HG03103 (cell line): ENCODE measurements at regions not wholly inside any gene's neighbourhood (a gene's known extent, or its start where the extent isn't known, plus 50 kb on each side); places are given as distances from the start of the nearest gene placed in this dataset.
"Not testable (repeated sequence)": the region's sequence is repeated elsewhere in the genome, so short reads cannot be mapped to it uniquely, and the experiment has no call there.

Source experiments
- ATAC-seq: cut with Tn5 transposase; IDR thresholded peaks from one replicate; pipeline ENCODE4 v1.9.1; 2021; ENCODE audit warnings: low read depth; ENCODE audit not compliant: unreplicated experiment

DNA sequence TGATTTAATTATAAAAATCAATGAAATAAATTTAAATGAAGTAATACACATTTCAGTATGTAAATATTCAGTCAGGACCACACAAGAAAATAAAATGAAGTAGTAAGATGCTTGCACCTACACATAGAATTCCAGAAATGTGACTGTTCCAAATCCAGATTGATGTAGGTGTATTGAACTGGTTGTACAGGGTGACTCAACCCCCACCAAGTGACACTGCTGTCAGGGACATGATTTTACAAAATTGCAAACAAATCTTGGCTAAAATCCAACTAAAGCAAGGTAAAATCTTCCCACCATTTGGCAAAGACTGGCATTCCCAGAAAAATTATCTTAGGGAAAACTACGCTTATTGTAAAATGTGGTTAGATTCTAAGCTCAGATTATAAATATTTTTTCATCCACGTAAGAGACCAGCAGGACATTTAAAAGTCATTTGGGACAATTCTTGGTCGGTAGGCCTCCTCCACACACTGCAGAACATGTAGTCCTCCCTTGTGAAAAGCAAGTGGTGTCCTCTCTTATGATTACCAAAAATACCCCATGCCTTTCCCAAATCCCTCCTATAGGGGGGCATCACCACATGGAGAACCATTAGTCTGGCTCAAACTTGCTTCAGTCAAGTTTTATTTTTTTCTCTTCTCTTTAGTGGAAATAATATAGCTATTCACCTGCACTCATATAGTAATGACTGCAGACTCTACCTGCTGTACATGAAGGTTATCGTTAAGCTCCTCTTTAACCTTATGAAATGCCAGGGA is 287.1 kb upstream of the SMIM30 start:
- no peak for ATAC-seq

DNA sequence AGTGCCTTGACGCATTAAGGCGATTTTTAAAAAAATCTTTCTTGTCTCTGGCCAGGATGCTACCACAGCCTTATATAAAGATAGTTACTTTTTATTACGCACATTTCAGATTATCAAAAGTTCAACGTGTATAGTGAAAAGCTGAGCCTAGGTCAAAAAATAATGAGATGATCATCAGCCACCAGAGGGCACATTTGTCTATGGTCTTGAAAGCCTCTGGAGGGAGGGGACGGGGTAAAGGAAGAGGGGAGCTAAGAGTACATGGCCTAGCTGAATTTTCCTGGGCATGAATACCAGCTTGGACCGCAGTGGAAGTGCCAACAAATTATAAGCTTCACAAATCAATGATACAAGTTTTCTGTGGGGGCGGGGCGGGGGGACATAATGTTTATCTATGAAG is 285.9 kb upstream of the SMIM30 start:
- ATAC-seq, result no peak

DNA sequence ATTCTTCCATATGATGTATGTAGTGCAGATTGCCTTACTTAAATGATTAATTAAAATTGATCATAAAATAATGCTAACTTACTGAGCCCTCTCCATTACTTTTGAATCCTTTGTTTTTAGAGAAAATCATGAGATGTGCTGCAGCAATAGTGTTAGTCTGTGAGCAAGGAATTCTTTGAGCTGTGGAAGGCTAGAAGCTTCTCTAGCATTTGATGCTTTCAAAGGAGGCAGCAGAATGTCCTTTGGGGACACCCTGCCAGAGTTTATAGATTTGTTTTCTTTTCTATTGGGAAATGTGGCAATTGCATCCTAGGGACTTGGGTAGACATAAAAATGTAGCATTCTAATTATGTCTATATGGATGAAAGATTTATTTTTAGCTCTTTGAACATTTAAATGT is 284.1 kb upstream of the SMIM30 start:
- no peak for ATAC-seq

DNA sequence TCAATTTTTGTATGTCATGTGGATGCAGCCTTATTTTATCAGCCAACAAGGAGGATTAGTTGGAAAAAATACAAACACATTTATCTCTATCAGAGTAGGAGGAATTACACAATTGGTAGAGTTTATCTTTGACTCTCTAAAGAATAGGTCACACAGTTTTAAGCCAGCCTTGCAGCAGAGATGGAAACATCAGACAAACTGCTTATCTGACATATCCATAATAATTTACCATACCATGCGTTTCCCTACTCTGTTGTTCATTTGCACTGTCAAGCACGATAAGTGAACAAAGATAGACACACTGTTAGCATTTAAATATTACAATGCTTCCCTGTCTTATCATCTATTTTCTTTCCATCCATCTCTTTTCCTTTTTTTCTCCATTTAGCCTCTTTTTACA is 283.7 kb upstream of the SMIM30 start:
- ATAC-seq, result no peak

DNA sequence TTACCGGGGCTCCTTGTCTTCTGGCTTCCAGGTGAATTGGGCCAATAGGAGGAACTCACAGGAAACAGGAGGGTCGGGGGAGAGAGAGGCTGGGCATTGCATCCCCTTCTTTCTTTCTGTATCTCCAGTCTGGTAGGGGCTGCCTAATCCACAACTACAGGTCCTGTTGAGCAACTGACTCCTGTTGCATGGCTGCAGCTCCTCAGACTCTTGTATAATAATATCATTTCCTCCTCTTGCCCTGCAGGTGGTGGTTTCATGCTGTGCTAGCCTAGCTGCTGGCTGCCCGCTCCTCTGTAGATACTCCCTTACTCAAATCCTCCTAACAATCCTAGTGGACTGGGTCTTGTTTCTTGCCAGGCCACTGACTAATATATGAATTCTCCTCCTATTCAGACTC is 276.5 kb upstream of the SMIM30 start:
- ATAC-seq, result no peak

DNA sequence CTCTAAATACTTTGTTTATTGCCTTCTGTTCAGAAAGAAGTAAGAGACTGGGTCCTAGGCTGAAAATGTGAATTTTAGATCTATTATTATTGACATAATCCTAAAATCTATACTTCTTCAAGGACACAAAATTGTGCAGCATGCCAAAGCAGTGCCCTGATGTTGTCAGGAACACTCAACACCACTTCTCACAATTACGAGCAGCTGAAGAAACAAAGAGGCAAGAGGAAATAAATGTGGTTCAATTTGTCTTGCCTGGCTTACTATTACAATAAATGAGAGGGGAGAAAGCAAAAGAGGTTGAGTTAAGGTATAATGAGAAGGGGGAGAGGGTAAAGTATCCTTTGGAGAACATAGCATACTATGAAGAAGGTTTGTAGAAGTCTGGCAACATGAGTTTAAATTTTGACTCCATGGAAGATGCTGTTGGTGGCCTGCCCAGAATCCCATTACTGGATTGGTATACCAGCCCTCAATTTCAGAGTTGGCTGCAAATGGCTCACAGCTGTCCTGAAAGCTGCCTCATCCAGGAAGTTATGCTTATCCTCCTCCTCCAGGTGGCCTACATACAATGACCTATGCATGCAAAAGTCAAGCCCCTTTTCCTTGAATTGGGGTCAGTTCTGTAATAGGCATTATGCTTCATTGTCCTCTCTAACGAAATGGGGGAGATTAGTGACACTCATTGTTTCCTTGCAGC is 274.6 kb upstream of the SMIM30 start:
- ATAC-seq, result no peak

DNA sequence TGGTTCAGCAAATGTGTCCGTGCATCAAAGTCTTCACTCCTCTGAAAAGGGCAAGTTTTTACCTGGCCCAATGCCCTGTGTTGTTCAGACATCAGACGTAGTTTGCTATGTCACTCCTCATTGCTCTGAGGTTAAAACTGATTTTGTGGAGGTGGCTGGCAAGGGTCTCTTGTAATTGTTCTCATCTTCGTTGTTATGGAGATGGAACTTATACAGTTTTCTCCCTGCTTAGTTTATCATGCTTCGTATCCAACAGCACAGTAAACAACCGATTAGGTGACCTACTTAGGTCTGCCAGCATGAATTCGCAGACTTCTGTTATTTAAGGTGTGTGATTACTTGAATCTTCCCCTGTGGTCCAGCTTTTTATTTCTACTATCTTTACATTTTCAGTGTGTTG is 274.1 kb upstream of the SMIM30 start:
- ATAC-seq, result no peak

DNA sequence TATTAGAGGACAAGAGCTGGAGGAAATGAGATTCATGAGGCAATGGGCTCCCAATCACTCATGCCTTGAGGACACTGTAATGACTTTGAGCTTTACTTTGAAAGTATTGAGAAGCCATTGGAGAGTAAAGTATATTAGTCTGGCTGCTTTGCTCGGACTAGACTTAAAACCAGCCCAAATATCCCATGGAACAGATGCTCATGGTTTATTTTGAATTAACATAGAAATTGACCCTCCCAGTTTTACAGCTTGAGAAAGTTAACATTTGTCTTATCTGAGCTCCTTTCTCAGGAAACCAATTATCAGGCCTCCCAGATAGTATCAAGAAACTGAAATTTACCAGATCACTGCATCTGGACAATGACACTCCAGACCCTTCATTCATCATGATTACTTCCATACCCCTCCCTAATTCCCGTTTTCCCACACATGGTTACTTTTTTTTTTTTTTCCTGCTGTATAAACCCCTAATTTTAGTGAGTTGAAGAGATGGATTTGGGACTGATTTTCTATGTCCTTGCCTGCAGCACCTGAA is 270.8 kb upstream of the SMIM30 start:
- ATAC-seq, result no peak

DNA sequence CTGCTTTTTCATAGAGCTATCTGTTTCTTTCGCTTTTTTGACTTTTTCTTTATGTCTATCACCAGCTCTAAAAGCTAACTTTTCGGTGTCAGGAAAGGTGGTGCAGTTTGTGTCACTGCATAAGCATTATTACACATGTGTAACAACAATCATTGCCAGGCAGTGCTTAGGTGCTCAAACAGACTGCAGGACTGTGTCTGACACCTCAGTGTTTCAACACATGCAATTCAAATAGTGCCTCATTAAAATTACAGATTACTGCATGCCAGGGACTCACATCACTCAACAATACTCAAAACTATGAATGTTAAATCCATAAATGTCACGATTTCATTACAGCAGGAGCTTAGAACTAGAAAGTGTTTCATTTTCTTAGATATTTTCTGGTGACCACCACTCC is 265.3 kb upstream of the SMIM30 start:
- no peak for ATAC-seq

DNA sequence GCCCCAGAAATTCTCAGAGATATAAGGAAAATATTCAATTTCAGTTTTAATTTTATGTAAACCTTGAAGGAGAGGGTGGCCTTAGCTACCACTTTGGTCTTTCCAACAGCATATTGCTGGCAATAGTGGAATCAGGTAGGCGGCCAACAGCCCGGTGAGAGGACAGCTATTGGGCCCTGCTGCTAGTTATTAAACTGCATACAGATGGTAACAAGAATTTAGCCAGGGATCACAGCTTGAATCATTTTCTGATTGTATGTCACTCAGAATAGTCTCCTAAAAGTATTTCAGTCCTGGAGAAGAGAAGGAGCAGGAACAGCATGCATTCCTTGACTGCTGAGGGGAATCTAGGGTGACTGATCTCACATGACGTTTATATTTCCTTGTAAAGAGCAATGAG is 261.4 kb upstream of the SMIM30 start:
- no peak for ATAC-seq

DNA sequence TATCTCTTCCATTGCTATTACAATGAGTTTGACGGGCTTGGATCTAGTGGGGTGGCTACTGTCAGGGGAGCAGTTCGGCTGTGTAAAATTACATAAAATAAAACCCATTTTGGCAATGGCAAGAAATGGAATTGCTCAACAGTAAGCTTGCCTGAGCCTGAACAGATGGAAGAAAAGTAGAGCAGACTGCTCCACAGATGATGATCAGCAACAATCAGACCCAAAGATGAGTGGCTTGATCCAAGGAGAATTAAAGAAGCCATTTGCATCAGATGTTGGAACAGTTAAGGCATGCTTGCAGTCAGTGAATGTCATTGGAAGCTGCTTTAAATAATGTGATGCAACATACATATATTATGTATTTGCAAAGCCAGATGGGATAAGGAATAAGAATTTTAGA is 256.6 kb upstream of the SMIM30 start:
- no peak for ATAC-seq

DNA sequence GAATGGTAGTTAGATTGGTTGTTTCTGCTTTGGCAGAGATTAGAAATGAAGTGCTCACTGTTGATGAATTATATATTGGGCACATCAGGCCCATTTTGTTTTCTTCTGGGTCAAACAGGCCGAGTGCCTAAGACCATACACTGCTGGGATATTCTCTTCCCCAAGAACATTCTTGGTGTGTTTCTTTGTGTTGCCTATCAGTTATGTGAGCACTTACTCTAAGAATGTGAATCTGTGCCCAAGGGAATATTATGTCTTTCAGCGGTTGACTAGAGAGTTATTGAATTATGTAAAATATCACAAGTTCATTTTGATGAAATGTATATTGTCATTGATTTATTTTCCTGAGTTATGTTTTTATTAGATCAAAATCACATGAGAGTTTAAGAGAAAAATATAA is 255.5 kb upstream of the SMIM30 start:
- no peak for ATAC-seq

DNA sequence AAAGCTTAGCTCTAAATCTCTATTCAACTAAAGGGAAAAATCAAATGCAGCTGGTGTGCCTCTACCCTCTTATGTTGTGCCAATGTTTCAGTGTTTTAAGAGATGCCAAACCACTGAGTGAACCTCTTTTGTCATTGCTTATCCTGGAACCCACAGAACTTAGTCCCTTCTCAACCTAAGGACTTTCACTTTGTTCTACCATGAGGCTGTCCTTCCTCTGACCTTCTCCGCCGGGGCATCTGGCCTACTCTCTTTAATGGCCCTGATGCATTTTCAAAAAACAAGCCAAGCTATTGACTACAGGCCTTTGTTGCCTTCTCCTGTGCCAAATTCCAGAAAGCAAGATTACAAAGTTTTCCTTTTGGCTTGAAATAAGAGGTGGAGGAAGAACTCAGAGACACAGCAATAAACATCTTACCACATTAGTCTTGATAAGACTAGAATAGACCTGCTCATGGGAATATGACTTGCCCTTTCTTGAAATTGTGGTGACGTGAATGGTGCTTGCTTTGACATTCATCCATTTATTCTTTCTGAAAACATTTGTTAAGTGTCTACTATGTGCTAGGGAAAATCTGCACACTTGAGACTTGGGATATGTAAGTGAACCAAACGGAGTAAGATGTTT is 253.2 kb upstream of the SMIM30 start:
- ATAC-seq, result no peak

DNA sequence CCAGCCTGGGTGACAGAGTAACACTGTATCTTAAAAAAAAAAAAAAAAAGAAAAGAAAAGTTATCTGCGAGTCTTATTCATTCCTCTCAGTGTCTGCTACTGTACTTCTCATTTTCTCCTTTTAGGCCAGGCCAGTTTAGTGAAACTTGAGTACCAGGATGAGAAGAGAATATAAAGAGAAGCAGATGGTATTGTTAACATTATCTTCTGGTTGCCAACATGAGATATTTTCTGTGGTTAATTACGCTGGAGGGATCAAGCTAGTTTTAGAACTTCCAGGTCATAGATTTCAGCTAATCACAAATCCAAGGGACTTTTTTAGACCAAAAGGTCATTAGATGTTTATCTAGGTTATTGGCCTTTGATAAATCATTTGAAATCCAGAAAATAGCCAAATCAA is 252.6 kb upstream of the SMIM30 start:
- ATAC-seq, result no peak

DNA sequence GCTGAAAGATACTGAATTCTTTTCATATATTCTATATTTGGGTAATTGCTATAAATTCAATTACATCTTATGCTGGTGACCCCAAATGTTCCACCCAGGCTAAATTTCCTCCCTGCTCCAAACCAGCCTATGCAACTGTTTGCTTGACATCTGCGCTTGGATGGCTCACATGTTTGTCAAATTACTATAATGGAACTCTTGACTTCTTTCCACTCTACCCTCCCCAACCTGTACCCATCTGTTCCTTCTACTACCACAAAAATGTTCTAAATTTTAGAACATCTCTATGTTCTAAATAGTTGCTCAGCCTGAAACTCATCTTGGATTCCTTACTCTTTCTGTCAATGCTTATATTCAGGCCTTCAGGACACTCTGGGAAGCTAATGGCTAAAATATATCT is 249.9 kb upstream of the SMIM30 start:
- no peak for ATAC-seq

DNA sequence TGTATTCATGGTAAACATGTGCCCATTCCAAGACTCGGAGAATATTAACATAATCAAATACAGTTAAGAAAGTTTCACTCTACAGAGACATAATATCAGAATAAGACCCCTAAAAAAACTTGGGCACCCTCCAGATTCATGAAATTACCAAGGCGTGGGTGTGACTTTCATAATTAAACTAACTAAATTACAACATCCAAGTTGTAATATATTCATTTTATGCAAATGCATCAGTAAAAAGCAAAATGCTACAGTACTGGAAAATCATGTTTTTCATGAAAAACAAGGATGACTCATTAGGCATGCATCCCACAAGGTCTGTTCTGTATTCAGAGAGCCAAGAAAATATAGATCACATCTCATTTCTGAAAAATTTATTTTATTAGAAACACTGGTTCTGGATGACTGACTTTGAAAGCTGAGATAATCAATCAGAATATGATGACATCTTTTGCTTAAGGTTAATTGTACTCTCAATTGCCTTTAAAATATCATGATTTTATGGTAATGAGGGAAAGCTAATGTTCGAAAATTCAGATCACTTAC is 248.8 kb upstream of the SMIM30 start:
- ATAC-seq, result no peak

DNA sequence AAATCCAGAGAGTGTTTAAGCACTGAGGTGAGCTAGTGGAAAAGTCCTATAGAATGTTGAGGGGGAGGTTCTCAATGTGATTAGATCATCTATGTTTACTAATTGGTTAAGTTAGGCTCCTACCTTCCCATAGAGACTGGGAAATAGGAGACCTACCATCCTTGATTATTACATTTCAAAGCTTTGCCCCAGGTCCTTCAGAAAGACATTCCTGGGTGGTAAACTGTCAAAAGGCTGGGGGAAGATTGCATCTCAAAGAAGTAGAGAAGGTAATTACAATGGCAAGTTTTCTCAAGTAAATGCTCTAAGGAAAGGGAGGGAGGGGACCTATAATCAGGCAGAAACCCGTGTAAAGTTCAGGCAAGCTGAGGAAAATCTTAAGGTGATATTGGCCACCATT is 247.8 kb upstream of the SMIM30 start:
- ATAC-seq, result no peak

DNA sequence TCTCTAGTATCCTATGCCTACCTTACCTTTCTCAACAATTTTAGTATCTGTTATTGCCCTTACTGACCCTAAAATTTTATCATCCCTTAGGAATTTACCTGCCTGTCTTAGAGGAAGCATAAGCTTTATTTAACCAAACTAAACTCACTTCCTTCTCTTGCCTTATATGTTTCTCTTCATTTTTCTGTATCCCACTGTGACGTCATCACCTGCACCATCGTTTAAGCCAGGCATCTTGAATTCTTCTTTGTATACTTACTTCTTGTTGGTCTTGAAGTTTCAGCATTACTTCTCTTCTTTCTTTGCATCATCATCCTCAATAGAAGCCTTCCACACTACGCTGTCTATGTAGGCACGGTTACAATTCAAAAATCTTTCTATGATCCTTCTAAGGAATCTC is 231.0 kb upstream of the SMIM30 start:
- no peak for ATAC-seq

DNA sequence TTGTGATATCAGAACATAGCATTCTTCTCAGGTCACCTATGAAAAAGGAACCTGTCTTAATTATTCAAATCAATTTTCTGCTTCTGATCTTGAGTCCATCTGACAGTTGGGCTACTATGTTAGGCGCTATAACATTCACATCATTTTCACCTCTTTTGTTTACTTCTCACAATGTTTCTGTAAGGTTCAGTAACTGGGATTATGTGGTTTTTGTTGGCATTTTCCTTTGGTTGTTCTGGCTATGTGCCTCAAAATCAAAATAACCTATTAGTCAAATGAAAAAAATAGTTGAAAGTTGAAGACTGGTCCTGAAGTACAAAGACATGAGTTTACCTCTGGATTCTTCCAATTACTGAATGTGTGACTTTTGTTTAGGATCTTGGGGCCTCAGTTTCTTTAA is 221.3 kb upstream of the SMIM30 start:
- no peak for ATAC-seq

DNA sequence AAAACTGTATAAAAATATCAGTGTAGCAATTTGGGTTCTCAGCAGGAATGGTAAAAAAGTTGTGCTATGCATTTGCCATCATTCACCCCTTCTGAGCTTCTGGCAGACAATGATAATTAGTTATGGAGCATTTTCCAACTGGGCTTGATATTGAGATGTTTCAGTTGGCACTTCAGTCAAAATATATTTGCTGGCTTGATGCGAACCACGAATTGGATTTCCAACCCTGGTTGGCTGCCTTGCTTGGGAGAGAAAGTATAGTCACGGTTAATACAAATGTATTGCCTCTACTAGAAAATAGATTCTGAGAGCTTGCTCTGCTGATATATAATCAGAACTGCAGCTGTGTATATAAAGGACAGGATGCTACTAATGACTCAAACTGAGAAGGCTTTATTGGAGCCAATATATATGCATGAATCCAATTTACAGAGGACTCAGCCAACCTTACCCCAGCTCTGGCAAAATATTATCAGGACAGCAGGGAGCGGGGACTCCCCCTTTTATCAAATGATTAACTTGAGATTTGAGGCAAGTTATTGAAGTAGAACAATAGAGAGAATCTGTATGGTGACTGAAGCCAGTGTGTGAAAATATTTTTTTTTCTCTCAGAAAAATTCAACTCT is 219.8 kb upstream of the SMIM30 start:
- no peak for ATAC-seq

DNA sequence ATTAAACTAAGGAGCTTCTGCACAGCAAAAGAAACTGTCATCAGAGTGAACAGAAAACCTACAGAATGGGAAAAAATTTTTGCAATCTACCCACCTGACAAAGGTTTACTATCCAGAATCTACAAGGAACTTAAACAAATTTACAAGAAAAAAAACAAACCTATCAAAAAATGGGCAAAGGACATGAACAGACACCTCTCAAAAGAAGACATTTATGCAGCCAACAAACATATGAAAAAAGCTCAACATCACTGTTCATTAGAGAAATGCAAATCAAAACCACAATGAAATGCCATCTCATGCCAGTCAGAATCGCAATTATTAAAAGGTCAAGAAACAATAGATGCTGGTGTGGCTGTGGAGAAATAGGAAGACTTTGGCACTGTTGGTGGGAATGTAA is 218.5 kb upstream of the SMIM30 start:
- not testable (repeated sequence) for ATAC-seq
